Activated T-helper 1 cell treated with Interleukin-2 at 50 U/mL for 16 hours (primary cell): ENCODE measurements at regions not wholly inside any gene's neighbourhood (a gene's known extent, or its start where the extent isn't known, plus 50 kb on each side); places are given as distances from the start of the nearest gene placed in this dataset.

Experiments used
- DNase-seq: peaks from one replicate; pipeline ENCODE4 v3.0.0-alpha.2; 2020; ENCODE audit warnings: low read depth

DNA sequence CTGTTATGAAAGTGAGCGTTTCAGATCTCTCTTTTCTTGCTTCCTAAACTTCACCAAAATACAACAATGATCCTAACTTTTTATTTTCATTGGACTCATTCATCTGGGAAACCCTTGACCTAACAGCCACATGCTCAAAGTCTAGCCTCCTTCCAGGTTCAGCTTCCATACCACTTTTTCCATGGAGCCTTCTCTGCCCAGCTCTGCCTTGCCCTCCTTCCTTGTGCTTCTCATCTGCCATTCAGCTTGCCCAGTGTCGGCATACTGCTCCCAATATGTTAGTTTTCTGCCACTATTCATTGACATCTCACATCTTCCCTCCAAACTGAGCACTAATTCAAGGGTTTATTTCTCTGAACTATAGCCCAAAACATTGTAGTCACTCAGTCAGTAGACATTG, 214.7 kb downstream of the RAD51AP2 start:
- no peak for DNase-seq

DNA sequence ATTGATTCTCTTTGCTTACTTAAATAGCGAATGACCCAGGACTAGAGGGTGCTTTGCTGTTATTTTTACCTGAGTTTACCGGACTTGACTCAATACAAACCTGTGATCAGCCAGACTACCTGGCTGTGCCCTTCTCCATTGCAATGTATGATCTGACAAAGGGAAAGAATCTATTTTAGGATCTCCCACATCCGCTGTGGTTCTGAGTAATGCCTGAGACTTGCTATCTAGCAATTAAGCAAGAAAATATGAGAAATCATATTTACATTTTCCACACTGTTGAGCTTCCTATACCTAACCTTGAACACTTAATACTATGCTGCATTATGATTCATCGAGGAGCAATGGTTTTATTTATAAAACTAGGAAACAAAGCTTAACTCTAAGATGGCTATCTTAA, 215.2 kb downstream of the RAD51AP2 start:
- no peak for DNase-seq

GRCh38 chr2:17302281-17302680, 216.0 kb downstream of the RAD51AP2 start:
- no peak for DNase-seq

- DNase-seq: no peak
Observed at GRCh38 chr2:17301437-17301836, 216.8 kb downstream of the RAD51AP2 start.

GRCh38 chr2:17299891-17300540, 218.2 kb downstream of the RAD51AP2 start:
- DNase-seq: no peak

GRCh38 chr2:17298453-17298852, 219.8 kb downstream of the RAD51AP2 start:
- no peak for DNase-seq

- no peak for DNase-seq
Observed at GRCh38 chr2:17296686-17297085, 221.6 kb downstream of the RAD51AP2 start.

GRCh38 chr2:17289669-17290068, 228.6 kb downstream of the RAD51AP2 start:
- no peak for DNase-seq

DNA sequence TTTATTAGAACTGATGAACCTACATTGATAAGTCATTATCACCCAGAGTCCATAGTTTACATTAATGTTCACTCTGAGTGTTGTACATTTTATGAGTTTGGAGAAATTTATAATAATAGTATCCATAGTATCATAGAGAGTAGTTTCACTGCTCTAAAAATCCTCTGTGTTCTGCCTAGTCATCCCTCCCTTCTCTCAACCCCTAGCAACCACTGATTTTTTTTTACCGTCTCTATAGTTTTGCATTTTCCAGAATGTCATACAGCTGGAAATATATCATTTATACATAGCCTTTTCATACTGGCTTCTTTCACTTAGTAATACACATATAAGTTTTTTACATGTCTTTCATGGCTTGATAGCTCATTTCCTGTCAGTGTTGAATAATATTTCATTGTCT, 231.1 kb downstream of the RAD51AP2 start:
- DNase-seq: no peak

GRCh38 chr2:17282826-17283225, 235.4 kb downstream of the RAD51AP2 start:
- no peak for DNase-seq

DNA sequence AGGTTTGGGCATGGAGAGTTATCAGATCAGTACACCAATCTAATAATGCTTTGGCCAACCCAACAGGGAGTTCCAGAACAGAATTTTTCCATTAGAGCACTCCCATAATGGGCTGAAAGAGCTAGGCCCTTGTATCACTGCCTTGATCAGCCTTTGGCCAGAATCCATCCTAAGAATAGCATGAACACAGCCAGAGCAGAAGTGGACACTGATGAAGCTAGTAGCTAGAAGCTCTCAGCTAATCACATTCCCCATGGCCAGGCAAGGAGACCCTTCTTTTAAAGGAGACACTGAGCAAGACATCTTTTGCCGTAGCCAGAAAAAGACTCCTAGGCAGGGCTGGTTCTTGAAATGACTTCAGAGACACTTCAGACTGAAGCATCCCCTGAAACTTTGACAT, 236.0 kb downstream of the RAD51AP2 start:
- DNase-seq: no peak

DNA sequence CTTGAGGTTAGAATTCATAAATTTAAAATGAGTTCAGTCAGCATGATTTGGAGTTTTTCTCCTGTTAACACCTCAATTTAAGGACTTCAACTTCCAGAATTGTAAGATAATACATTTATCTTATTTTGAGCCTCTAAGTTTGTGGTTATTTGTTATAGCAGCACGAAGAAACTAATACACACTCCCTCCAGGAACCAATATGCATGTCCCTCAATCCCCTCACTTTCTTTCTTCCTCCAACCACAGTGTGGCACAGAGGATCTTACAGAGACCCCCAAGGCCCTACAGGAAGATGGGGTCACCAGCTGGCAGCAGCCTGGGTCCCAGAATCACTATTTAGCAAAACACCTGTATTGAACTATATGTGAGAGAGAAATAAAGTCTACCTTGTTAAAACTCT, 242.0 kb downstream of the RAD51AP2 start:
- DNase-seq: no peak

DNA sequence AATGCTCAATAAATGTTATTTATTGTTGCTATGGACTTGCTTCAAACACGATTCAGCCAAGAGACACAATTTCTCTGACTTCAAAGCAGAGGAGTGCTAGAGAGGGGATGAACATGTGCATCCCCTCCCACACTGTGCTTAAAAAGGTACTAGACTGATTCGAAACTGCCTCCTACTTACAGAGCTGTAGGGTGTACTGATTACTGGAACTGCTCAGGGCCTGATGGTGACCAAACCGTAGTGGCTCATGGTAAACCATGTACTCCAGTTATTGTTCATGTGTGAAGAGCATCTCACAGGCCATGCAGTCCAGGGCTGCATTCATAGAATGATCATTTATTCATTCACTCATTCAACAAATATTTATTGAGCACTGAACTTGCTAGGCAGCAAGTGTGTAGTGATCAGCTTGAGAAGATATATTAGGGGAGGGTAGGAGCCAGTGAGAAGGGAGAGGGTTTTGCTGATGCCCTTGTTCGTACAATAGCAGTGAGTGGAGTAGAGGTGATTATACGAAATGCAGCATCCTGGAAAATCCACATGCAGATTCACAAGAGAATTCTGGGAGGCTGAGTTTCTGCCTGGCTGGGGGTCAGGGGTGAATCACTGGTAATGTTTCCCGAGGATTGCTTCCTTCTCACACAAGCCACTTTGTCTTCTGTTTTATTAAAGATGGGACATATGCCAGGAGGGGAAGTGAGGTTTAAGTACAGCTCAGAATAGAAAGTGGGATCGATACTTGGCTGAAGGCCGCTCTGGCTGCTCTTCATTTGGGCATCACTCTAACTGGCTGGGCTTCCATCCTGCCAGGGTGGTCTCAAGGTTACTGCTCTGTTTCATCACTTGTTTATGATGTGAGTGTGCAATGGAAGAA, 245.4 kb downstream of the RAD51AP2 start:
- no peak for DNase-seq

DNA sequence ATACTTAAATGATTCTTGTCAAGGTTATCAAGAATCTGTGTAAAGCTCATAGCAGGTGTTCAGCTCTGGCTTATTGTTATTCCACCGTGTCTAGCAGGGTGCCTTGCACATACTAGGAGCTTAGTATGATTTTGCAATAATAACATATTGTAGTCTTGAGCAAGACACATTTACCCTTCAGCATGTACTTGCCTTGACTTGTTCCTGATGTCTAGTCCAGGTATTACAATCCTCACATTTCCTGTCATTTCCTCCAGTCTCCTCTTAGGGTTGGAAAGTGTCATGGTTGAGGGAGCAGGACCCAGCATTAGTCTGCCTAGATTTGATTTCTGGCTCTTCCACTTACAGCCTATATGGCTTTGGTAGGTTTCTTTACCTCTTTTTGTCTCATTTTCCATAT, 246.1 kb downstream of the RAD51AP2 start:
- no peak for DNase-seq

DNA sequence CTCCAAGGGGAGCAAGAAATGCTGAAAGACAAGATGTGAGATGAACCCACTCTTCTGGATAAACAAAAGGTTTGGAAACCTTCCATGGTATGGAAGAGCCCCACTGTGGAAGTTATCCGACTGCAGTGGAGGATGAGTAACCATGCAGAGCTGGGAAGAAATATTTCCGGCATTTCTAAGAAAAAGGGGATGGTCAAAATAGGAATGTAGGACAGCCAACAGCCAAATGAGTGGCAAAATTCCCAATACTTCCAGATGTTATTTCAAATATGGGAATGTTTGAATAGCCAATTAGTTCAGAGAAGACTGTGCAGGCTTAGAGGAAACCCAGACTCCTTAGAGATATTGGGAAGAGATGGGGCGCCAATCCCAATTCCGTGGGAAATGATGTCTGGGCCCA, 246.8 kb downstream of the RAD51AP2 start:
- no peak for DNase-seq

- DNase-seq: no peak
Observed at GRCh38 chr2:17270894-17271293, 247.3 kb downstream of the RAD51AP2 start.

GRCh38 chr2:17263570-17263968, 254.7 kb downstream of the RAD51AP2 start:
- DNase-seq: no peak

GRCh38 chr2:17262854-17263569, 255.2 kb downstream of the RAD51AP2 start:
- DNase-seq: no peak

- DNase-seq: no peak
Observed at GRCh38 chr2:17259613-17260012, 258.6 kb downstream of the RAD51AP2 start.

DNA sequence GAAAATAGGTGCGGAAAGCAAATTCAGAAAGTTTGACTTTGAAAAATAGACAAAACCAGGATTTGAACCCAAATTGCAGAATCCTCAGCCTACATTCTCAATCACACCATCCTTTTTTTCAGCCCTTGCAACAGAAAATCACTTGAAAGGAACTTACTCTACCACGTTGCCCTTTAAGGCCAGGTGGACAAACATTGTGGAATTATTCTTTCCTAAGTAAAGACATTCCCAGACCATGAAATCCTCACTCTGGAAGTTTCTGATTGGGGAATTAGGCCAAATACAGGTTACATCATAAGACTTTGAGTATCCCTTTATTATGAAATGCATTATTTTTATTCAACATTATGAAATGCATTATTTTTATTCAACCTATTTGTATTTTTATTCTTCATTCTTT, 259.4 kb downstream of the RAD51AP2 start:
- no peak for DNase-seq

DNA sequence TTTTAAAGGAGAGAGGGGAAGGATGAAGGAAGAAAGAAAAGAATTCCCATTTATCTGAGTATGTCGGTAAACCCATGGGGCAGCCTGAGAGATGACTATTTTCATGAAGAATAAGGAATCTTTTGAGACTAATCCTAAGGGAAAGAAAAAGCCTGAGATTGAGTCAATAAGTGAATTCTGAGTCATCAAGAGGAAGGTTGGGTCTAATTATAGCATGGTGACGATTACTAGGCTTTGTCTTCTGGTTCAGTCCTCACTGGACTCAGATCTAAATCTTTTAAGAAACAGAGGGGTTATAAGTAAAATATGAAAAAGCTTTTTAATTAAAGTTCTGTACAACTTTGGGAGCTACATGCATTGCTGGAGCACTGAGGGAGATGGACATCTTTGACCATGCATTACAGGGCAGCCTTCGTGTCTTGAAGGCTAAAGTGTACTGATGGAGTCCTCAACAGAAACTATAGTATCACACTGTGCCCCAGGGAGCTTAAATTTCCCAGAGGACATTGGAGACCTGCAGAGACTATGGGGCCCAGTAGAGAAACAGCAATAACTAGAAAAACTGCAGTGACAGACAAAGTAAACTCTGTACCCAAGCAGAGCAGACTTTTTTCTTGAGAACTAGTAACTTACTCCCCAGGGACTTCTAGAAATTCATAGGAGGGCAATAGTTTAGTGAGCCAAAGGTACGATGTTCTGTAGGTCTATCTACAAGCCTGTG, 260.9 kb downstream of the RAD51AP2 start:
- no peak for DNase-seq

- no peak for DNase-seq
Observed at GRCh38 chr2:17255071-17255470, 263.2 kb downstream of the RAD51AP2 start.
